Liver (tissue), 7 donors: ENCODE measurements at regions not wholly inside any gene's neighbourhood (a gene's known extent, or its start where the extent isn't known, plus 50 kb on each side); places are given as distances from the start of the nearest gene placed in this dataset.

ENCODE experiments used
- DNase-seq: peaks from one replicate; pipeline ENCODE4 v3.0.0-alpha.2; 2017; ENCODE audit warnings: low spot score
- H3K27ac ChIP-seq, 2 donors: one replicate each; pipeline ENCODE4 v1.7.0; 2013; ENCODE audit warnings: inconsistent platforms in 2 of 2, low read length in 2 of 2, control low read depth in 1 of 2, low read depth in 1 of 2, mild to moderate bottlenecking in 1 of 2
- H3K27me3 ChIP-seq, 4 donors: one replicate each; pipeline versions ENCODE4 v1.6.1 to v1.7.0; 2013; ENCODE audit warnings: low read length in 3 of 4, inconsistent platforms in 1 of 4, mild to moderate bottlenecking in 1 of 4, moderate library complexity in 1 of 4; ENCODE audit not compliant: control insufficient read depth in 4 of 4, insufficient read depth in 4 of 4
- H3K36me3 ChIP-seq, 4 donors: one replicate each; pipeline versions ENCODE4 v1.6.1 to v1.7.0; 2013; ENCODE audit warnings: low read length in 3 of 4, mild to moderate bottlenecking in 3 of 4, low read depth in 1 of 4, moderate library complexity in 1 of 4; ENCODE audit not compliant: control insufficient read depth in 4 of 4, insufficient read depth in 3 of 4
- H3K4me1 ChIP-seq, 4 donors: one replicate each; pipeline versions ENCODE4 v1.6.1 to v1.7.0; 2013; ENCODE audit warnings: low read length in 3 of 4, mild to moderate bottlenecking in 3 of 4, moderate library complexity in 1 of 4; ENCODE audit not compliant: control insufficient read depth in 4 of 4, insufficient read depth in 4 of 4
- H3K4me3 ChIP-seq, 3 donors: one replicate each; pipeline versions ENCODE4 v1.6.1 to v1.7.0; 2013; ENCODE audit warnings: low read length in 3 of 3, control low read depth in 1 of 3, low read depth in 1 of 3, mild to moderate bottlenecking in 1 of 3
- H3K9ac ChIP-seq, 2 donors: one replicate each; pipeline ENCODE4 v1.7.0; 2013; ENCODE audit warnings: low read length in 2 of 2, mild to moderate bottlenecking in 2 of 2, moderate library complexity in 2 of 2, control low read depth in 1 of 2, low read depth in 1 of 2
- H3K9me3 ChIP-seq, 4 donors: one replicate each; pipeline versions ENCODE4 v1.6.1 to v1.7.0; 2013; ENCODE audit warnings: low read length in 3 of 4; ENCODE audit not compliant: control insufficient read depth in 4 of 4
- ATF3 ChIP-seq: IDR thresholded peaks from 2 replicates; pipeline ENCODE4 v1.6.1; 2016; ENCODE audit warnings: antibody characterized with exemption
- EGR1 ChIP-seq, 2 donors: IDR thresholded peaks; 2 replicates each; pipeline ENCODE4 v1.6.1; 2016 to 2018; ENCODE audit warnings: antibody characterized with exemption in 2 of 2, low read depth in 2 of 2
- FOXA1 ChIP-seq: IDR thresholded peaks from 2 replicates; pipeline ENCODE4 v1.6.1; 2016; ENCODE audit warnings: antibody characterized with exemption
- FOXA2 ChIP-seq: IDR thresholded peaks from 2 replicates; pipeline ENCODE4 v1.6.1; 2016; ENCODE audit warnings: antibody characterized with exemption
- GABPA ChIP-seq, 2 donors: IDR thresholded peaks in 1 of 2; conservative IDR thresholded peaks in 1 of 2; 2 replicates each; pipeline ENCODE4 v1.6.1; 2016; ENCODE audit warnings: antibody characterized with exemption in 2 of 2, mild to moderate bottlenecking in 1 of 2, moderate library complexity in 1 of 2
- HNF4A ChIP-seq, 2 donors: conservative IDR thresholded peaks; 2 replicates each; pipeline ENCODE4 v1.6.1; 2016; ENCODE audit warnings: antibody characterized with exemption in 2 of 2, mild to moderate bottlenecking in 2 of 2
- HNF4G ChIP-seq: IDR thresholded peaks from 2 replicates; pipeline ENCODE4 v1.6.1; 2016; ENCODE audit warnings: antibody characterized with exemption
- JUND ChIP-seq, 2 donors: IDR thresholded peaks; 2 replicates each; pipeline ENCODE4 v1.6.1; 2016; ENCODE audit warnings: antibody characterized with exemption in 2 of 2
- MAX ChIP-seq: IDR thresholded peaks from 2 replicates; pipeline ENCODE4 v1.6.1; 2016; ENCODE audit warnings: antibody characterized with exemption
- NR2F2 ChIP-seq: IDR thresholded peaks from 2 replicates; pipeline ENCODE4 v1.6.1; 2016; ENCODE audit warnings: antibody characterized with exemption
- REST ChIP-seq: IDR thresholded peaks from 2 replicates; pipeline ENCODE4 v1.6.1; 2016; ENCODE audit warnings: antibody characterized with exemption, mild to moderate bottlenecking
- TAF1 ChIP-seq: conservative IDR thresholded peaks from 2 replicates; pipeline ENCODE4 v1.6.1; 2016; ENCODE audit warnings: antibody characterized with exemption, mild to moderate bottlenecking
- YY1 ChIP-seq: IDR thresholded peaks from 2 replicates; pipeline ENCODE4 v1.6.1; 2016; ENCODE audit warnings: antibody characterized with exemption, mild to moderate bottlenecking
- WGBS: extraction: QIAGEN DNeasy Blood & Tissue Kit; methylation state at CpG from one replicate; pipeline ENCODE4 v1.1.7; 2013; 5-methylcytosine and 5-hydroxymethylcytosine counted together
- donor health status: healthy.
- donor health status: healthy.
- donor health status: healthy.
- donor health status: healthy.

- no peak for TF ChIP-seq NR2F2
- no peak for TF ChIP-seq HNF4G
- no peak for TF ChIP-seq HNF4A (conservative IDR thresholded peaks at IDR 0.05)
- no peak for TF ChIP-seq EGR1 (IDR thresholded peaks at IDR 0.05; ENCODE audit: low read depth in 2 of 2)
- no peak for TF ChIP-seq YY1
- Histone ChIP-seq H3K9me3 (no peaks in the 10 kb centered on the region), H3K9ac (no peak overlapping the region), H3K36me3 (no peaks in the 10 kb centered on the region), H3K4me3 (no peak overlapping the region), H3K4me1 (no peaks in the 10 kb centered on the region), H3K27ac (no peak overlapping the region), H3K27me3 (peaks cover 0 to 3% (median 0%) of the 10 kb centered on the region in 4 donors)
- WGBS: 71% methylated on average over 3 of the region's 3 CpGs
- no peak for DNase-seq
These were observed 691.0 kb upstream of the SEL1L start for GRCh38 chr14:82224610-82225009.

- Histone ChIP-seq H3K4me1 (no peaks in the 10 kb centered on the region), H3K27me3 (peaks cover 0 to 3% (median 0%) of the 10 kb centered on the region in 4 donors), H3K27ac (no peak overlapping the region), H3K4me3 (no peak overlapping the region), H3K9me3 (no peaks in the 10 kb centered on the region), H3K9ac (no peak overlapping the region), H3K36me3 (no peaks in the 10 kb centered on the region)
- TF ChIP-seq EGR1 (IDR thresholded peaks at IDR 0.05; ENCODE audit: low read depth in 2 of 2) (no peak), FOXA2 (no peak), TAF1 (no peak), JUND (IDR thresholded peaks at IDR 0.05) (no peak), REST (no peak), ATF3 (no peak), MAX (no peak), FOXA1 (no peak)
- no peak for DNase-seq
- 40% methylated on average over 3 of the region's 3 CpGs for WGBS
These were observed 697.1 kb upstream of the SEL1L start for GRCh38 chr14:82230748-82231147.

- H3K36me3 ChIP-seq: no peaks in the 10 kb centered on the region
- H3K4me1 ChIP-seq: no peaks in the 10 kb centered on the region
- peak; percentile 57 for TF ChIP-seq NR2F2
- no peak for TF ChIP-seq GABPA (IDR thresholded peaks at IDR 0.05 in 1 of 2, conservative IDR thresholded peaks at IDR 0.05 in 1 of 2)
- no peaks in the 10 kb centered on the region for H3K9me3 ChIP-seq
- no peak overlapping the region for H3K4me3 ChIP-seq
- no peak for DNase-seq
- H3K27me3 ChIP-seq: no peaks in the 10 kb centered on the region
- WGBS: 39% methylated on average over 2 of the region's 2 CpGs
- H3K9ac ChIP-seq: no peak overlapping the region
- no peak overlapping the region for H3K27ac ChIP-seq
These were observed 705.0 kb upstream of the SEL1L start for GRCh38 chr14:82238649-82239048.
